ENCODE measurements at regions not wholly inside any gene's neighbourhood (a gene's known extent, or its start where the extent isn't known, plus 50 kb on each side); places are given as distances from the start of the nearest gene placed in this dataset.

GRCh38 chr2:199707593-199708185, 143.3 kb downstream of the FTCDNL1 start:
- no peak overlapping the region for H3K4me3 ChIP-seq (ENCODE audit: low read depth, low read length)
- no peak for TF ChIP-seq CTCF (conservative IDR thresholded peaks at IDR 0.05; ENCODE audit: low read depth, low read length)
- DNase-seq (ENCODE audit: low read depth), result no peak

GRCh38 chr2:199705538-199705937, 145.5 kb downstream of the FTCDNL1 start:
- no peak for TF ChIP-seq CTCF (conservative IDR thresholded peaks at IDR 0.05; ENCODE audit: low read depth, low read length)
- H3K4me3 ChIP-seq (ENCODE audit: low read depth, low read length), result no peak overlapping the region
- DNase-seq (ENCODE audit: low read depth), result no peak

- no peak overlapping the region for H3K4me3 ChIP-seq (ENCODE audit: low read depth, low read length)
- DNase-seq (ENCODE audit: low read depth), result no peak
- peak; percentile 87 for TF ChIP-seq CTCF (conservative IDR thresholded peaks at IDR 0.05; ENCODE audit: low read depth, low read length)
Observed at GRCh38 chr2:199704358-199705238, 146.4 kb downstream of the FTCDNL1 start.

GRCh38 chr2:199703199-199703598, 147.8 kb downstream of the FTCDNL1 start:
- no peak for DNase-seq (ENCODE audit: low read depth)
- TF ChIP-seq CTCF (conservative IDR thresholded peaks at IDR 0.05; ENCODE audit: low read depth, low read length), result no peak

GRCh38 chr2:199697469-199697868, 153.5 kb downstream of the FTCDNL1 start:
- DNase-seq (ENCODE audit: low read depth), result no peak
- no peak overlapping the region for H3K4me3 ChIP-seq (ENCODE audit: low read depth, low read length)
- no peak for TF ChIP-seq CTCF (conservative IDR thresholded peaks at IDR 0.05; ENCODE audit: low read depth, low read length)

More at GRCh38 chr2:199703199-199703598, 147.8 kb downstream of the FTCDNL1 start:
- H3K4me3 ChIP-seq (ENCODE audit: low read depth, low read length), result no peak overlapping the region

DNA sequence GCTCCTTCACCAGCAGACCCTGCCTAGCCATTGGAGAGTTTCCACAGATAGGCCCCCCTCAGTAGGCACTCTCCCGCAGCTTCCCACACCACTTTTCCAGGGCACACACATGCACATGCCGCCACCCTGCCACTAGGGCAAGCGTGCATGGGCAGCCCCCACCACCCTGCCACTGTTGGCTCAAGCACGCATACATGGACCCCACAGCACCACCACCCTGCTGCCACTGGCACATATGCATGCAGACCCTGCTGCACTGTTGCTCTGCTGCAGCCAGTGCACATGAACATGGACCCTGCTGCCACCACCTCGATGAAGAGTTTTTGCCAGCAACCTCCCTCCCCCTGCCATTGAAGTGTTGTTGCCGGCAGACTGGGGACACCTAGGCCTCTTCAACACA, 154.9 kb downstream of the FTCDNL1 start:
- TF ChIP-seq CTCF (conservative IDR thresholded peaks at IDR 0.05; ENCODE audit: low read depth, low read length), result no peak
- no peak overlapping the region for H3K4me3 ChIP-seq (ENCODE audit: low read depth, low read length)
- no peak for DNase-seq (ENCODE audit: low read depth)
